NOMO-1 (cell line): ENCODE measurements at regions not wholly inside any gene's neighbourhood (a gene's known extent, or its start where the extent isn't known, plus 50 kb on each side); places are given as distances from the start of the nearest gene placed in this dataset.
"Not testable (repeated sequence)": the region's sequence is repeated elsewhere in the genome, so short reads cannot be mapped to it uniquely, and the experiment has no call there.

Source experiments
- DNase-seq, 2 experiments: peaks; one replicate each; lab custom pipeline; 2025; ENCODE audit not compliant: unreplicated experiment in 2 of 2; lab: John Stamatoyannopoulos, UW

DNA sequence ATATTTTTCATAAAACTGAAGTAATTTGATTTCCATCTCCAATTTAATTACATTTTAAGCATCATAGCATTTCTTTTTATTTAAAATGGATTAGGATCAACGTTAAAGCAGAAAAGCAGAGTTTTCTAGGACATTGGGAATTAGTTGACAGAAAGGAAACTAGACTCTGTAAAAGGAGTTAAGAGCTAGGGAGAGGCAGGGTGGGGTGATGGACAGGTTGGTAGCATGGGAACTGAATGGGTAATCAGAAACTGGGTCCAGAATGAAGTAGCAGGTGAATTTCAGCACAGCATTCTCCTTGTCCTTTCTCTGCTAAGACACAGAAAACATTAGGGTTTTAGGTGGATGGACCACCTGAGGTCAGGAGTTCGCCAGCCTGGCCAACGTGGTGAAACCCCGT lies 97.6 kb downstream of the ANAPC4 start:
- no peak for DNase-seq

DNA sequence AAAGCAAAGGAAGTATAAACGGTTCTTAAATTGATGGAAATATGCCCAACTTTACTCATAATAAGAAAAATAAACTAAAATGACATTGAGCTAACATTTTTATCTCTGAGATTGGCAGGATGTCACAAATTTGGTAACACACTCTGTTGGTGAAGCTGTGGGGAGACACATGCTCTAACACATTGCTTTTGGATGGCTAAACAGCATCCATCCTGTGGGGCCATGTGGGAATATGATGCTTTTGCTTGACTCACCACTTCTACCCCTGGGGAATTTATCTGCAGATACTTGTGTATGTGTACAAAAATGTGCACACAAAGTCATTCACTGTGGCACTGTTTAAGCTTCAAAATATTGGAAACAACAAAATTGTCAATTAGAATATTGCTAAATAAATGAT lies 100.2 kb downstream of the ANAPC4 start:
- no peak for DNase-seq

DNA sequence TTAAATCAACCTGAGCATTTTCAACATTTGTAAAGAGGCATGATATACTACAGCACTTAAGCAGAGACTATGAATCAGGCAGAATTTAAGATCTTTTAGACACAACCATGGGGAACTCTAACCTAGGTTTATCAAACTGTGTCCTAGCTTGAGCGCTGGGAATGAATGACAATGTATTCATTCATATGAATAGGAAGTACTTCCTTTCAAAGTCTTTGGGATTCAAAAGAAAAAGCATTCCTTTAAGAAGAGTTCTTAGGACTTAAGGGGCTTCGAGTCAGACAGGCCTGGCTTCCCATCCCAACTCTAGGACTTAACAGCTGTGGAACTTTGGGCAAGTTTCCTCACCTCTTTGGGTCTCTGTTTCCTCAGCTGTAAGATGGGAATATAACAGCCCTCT lies 104.6 kb downstream of the ANAPC4 start:
- no peak for DNase-seq

DNA sequence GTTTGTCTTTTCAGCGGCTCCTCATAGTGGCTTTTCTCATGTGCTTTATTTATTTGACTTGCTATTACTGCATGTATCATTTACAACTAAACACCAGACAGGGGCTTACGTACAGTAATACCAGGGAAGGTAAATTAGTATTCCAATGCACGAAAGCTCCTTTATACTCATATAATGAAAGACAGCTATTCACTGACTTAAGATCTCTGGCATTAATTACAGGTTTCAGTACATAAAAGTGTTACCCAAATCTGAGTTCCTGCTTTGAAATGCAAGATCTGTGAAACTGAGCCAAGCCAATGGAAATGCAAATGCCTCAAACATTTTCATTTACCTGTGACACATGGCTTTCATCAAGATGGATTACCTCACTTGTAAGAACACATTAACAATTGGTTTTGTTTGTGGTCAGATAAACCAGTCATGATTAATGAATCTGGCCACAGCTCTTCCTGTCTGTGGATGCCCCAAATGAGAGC lies 107.2 kb downstream of the ANAPC4 start:
- peak in 1 of 2 experiments; percentile 14 for DNase-seq

DNA sequence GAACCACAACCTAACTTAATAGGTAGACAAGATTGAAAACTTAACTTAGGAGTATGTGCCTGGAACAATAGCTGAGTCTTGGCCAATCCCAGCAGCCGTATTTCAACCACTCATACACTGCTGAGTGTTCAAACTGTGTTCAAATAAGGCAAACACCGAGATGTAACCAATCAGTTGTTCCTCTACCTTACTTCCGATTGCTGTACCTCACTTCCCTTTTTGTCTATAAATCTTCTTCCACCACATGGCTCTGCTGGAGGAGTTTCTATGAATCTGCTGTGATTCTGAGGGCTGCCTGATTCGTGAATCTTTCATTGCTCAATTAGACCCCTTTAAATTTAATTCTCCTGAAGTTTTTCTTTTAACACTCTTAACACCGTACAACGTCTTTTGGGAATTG lies 108.0 kb downstream of the ANAPC4 start:
- DNase-seq: peak; percentile 21 to 66

DNA sequence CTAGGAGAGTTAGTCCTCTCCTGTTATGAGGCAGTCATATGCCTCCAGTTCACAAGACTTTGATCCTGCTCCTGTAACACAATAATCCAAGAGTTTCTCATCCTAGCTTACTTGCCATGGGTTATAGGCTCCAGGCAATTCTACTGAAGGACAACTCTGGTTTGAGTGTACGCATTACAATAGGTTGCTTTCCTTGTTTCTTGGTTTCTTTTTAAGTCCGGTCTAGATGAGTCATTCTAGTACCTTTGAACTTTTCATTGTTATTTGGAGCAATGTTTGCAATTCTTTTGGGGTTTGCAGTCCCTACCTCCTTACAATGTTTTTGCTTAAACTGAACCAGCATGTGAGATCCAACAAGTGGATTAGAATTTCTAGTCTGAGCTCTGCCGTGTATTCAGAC lies 109.1 kb downstream of the ANAPC4 start:
- DNase-seq: no peak

DNA sequence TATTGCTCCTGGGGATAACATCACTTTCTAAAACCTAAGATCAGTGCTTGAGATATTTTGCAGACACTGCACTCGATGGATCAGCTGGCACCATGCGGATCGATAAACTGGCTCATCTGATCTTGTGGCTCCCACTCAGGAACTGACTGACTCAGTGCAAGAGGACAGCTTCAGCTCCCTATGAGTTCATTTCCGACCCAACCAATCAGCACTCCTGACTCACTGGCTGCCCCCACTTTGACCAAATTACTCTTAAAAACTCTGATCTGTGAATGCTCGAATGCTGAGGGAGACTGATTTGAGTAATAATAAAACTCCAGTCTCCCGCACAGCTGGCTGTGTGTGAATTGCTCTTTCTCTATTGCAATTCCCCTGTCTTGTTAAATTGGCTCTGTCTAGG lies 110.1 kb downstream of the ANAPC4 start:
- no peak for DNase-seq

DNA sequence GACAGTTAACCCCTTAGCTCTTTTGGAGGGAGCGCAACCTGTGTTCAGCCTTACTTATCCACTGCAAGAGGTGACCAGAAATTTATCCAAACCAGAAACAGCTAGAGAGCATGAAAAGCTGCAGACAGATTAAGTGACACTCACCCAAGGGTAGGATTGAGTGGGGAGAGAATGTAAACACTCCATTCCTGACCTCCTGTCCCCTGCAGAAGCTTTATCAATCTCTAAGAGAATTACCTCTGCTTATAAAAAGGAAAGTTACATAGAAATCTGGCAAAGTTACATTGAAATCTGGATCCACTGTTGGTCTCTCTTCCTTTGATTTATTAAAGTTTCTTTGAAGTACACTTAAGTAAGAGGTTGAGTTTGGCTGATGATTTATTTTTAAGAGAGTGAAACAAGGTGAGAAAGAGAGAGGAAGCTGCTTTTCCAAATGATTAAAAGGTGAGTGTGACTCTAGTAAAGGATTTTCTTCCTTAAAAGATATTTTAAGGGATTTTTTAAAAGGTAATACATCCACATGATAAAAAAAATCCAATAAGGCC lies 112.3 kb downstream of the ANAPC4 start:
- DNase-seq: no peak

DNA sequence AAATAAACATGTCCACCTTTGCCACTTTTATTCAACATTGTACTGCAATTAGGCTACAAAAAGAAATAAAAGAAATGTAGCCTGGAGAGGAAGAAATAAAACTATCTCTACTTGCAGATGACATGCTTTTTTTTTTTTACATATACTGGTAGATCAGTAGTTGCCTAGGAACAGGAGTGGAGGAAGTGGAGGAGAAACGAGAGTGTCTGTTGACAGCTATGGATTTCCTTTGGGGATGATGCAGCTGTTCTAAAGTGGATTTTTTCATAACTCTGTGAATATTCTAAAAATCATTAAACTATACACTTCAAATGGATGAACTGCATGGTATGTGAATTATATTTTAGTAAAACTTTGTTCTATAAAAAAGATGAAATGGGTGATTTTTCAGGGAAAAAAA lies 116.4 kb downstream of the ANAPC4 start:
- DNase-seq: no peak

DNA sequence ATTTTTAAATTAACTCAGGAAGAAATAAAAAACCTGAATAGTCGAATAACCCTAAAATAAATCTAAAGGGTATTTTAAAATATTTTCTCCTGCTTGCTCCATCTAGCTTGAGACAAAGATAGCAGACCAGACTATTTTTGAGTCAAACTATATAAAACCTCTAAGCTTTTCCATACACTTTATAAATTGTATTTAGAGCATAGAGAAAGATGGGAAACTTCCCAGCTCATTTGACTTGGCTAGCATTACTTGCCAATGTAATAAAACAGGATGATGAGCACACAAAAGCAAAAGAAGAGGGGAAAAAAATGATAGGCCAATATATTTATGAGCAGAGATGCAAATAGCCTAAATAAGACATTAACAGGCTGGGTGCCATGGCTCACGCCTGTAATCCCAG lies 117.1 kb downstream of the ANAPC4 start:
- no peak for DNase-seq

DNA sequence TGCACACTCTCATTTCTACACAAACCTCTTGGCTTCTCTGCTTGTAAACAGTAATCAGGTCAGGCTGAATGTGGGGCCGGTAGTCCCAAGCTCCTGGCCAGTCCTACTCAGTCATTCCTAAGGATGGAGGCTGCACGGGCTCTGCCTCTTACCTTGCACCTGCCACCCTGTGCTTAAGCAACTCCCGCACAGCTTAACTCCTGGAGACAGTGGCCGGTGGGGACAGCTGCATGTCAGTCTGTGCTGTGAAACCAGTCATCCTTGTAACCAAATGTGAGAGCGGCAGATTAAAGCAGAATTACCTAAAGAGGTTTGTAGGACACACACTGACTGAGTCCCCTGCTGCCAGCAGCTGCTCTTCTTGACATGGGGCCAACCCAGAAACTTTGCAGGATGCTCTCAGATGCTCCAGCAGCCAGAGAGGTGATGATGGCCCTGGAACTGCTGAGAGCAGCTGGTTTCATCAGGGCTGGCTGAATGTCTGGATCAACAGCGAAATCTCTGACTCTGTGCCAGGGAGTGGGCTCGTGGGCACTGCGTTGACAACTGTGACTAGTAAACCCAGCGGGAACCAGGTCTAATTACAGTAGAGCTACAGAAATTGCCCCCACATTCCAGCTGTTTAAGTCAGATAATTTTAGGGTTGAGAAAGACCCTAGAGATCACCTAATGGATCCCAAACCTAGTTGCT lies 123.7 kb downstream of the ANAPC4 start:
- DNase-seq: no peak

DNA sequence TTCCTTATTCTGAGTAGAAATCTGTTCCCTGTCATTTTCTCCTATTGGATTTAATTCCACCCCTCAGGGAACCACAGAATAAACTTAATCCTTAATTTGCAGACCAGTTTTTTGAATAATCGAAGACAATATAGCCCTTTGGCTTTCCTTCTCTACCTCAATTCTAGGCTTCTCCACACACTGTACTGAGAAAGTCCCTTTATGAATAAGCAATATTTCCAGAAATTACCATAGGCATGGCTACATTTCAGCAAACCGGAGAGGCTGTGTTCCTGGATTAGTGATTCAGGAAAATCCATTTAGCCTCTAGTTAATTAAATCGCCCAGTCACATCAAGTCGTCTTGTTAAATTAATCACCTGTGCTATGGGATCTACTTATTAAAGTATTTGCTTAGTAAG lies 125.1 kb downstream of the ANAPC4 start:
- no peak for DNase-seq

DNA sequence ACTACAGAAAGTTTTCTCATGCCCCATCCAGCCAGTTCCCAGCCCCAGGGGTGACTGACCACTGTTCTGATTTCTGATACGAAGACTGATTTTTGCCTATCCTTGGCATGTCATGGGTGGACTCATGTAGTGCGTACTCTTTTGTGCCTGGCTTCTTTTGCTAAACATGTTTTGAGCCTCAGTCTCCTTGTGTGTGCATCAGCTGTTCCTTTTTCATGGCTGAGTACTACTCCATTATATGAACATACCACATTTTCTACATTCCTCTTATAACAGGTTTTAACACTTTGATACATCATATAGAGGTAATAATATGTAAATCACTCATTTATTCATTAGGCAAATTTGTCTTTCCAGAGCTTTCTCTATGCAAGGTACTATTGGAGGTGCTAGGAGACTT lies 126.7 kb downstream of the ANAPC4 start:
- no peak for DNase-seq

DNA sequence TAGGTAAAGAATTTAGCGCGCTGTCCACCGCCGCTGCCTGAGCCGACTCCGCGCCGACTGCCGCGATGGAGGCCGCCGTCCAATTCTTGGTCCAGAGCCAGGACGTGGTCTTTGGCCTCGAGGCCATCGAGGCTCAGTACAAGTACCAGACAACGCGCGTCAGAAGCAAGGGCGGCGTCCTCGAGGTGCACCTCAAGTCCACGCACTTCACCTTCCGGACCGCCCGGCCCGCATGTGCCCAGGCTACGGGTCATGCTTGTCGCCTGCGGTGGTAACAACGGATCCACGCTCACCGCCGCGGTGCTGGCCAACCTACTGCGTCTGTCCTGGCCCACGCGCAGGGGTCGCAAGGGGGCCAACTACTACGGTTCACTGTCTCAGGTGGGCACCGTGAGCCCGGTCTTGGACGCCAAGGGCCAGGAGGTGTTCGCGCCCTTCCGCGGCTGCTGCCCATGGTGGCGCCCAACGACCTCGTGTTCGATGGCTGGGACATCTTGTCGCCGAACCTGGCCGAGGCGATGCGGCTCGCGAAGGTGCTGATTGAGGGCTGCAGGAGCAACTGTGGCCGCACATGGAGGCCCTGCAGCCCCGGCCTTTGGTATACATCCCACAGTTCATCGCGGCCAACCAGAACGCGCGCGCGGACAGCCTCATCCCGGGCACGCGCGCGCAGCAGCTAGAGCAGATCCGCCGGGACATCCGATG lies 128.0 kb downstream of the ANAPC4 start:
- DNase-seq: no peak

DNA sequence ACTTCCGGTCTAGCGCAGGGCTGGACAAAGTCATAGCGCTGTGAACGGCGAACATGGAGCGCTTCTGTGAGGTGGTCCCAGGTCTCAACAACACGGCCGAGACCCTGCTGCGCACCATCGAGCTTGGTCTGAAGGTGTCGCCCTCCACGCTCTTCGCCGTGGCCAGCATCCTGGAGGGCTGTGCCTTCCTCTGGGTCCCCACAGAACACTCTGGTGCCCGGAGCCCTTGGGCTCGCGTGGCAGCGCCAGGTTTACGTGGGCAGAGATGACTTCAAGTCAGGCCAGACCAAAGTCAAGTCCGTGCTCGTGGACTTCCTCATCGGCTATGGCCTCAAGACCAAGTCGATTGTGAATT lies 128.6 kb downstream of the ANAPC4 start:
- DNase-seq: no peak

DNA sequence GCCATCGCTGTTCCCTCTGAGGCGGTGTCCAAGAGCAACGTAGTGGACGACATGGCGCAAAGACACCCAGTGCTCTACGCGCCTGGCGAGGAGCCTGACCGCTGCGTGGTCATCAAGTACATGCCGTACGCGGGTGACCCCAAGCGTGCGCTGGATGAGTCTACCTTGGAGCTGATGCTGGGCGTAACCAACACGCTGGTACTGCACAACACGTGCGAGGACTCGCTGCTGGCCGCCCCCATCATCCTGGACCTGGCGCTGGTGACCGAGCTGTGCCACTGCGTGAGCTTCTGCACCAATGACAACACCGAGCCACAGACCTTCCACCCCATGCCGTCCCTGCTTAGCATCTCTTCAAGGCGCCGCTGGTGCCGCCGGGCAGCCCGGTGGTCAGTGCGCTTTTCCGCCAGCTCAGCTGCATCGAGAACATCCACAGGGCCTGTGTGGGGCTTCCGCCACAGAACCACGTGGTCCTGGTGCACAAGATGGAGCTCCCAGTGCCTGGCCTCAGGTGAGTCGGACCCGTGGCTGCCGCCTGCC lies 129.0 kb downstream of the ANAPC4 start:
- DNase-seq: no peak

DNA sequence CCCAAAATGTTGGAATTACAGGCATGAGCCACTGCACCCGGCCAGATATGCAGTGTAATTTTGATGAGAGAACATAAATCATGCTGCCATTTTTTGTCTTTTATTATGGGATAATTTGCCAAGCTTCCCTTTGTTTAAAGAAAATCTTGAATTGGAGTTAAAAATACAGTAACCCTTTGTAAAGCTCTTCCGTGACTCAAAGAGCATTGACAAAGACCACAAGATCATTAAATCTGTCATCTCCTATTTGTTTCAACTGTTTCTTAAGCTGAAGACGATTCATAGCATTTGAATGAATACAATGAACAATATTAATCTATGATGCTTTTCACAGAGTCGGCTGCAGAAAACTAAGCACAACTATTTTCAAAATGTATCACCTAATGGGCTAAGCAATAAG lies 132.6 kb downstream of the ANAPC4 start:
- no peak for DNase-seq

DNA sequence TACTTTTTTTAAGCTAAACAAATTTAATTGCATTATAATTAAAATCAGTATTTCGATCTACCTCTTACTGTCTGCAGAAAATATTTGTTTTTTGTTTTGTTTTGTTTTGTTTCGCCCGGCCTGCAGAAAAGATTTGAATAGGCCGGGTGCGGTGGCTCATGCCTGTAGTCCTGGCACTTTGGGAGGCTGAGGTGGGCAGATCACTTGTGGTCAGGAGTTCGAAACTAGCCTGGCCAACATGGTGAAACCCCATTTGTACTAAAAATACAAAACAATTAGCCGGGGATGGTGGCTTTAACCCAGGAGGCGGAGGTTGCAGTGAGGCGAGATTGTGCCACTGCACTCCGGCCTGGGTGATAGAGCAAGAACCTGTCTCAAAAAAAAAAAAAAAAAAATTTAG lies 134.8 kb downstream of the ANAPC4 start:
- DNase-seq: not testable (repeated sequence)

DNA sequence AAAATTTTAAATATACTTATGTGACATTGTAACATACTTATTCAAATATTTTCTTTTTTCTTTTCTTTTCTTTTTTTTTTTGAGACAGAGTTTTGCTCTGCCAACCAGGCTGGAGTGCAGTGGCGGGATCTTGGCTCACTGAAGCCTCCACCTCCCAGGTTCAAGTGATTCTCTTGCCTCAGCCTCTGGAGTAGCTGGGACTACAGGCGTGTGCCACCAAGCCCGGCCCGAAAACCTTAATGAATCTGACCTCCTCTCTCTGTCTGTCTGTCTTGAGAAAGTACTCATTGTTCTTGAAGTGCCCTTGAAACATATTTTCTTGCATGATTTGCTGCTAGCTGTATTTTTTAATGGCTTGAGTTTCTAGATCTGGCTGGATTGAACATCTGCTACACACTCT lies 136.8 kb downstream of the ANAPC4 start:
- DNase-seq: no peak

DNA sequence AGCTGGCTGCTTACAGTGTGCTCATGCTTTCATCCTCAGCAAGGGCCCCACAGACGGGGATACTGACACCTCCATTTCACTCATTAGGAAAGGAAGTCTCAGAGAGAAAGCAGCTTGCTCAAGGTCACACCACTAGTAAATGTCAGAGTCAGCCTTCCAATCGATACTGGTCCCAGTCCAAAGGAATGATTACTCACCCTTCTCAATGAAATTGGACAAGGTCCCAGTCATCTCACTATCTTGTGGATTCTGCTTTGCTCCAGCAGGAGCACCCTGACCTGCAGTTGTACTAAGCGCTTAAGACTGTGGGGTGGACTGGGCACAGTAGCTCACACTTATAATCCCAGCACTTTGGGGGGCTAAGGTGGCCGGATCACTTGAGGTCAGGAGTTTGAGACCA lies 132.2 kb upstream of the SLC34A2 start:
- no peak for DNase-seq

DNA sequence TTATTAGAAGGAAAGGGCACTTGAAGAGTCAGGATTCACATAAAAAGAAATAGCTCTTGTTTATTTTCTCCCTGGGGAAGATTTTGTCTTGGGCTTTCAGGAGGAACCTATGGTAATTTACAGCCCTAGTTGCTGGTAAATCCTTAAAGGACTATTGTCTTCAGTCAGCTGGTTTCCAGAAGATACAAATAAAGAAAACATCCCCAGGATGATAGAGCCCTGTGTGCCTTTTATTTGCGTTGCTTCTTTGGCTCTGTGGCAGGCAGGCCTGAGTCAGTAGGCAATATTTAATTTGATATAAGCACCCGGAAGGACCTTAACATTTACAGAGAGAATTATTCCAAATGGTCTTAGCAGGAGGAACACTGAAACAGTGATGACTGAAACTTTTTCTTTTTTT lies 131.0 kb upstream of the SLC34A2 start:
- no peak for DNase-seq

DNA sequence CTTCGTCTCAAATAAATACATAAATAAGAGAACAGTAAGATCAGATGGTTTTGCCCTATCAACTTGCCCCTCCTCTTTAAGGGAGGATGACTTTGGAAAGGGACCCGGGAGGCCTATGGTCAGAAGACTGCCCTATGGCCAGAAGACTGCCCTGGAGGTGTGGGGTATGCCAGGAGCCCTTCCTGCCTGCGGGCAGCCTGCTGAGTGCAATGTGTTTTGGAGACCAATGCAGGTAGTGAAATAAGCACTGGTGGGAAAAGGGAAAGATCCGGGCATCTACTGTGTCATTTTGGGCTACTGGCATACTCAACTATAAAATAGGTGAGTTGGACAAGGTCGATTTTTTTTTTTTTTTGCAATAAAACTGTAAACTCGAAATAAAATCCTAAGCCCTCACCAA lies 129.8 kb upstream of the SLC34A2 start:
- no peak for DNase-seq
